ENCODE measurements at regions not wholly inside any gene's neighbourhood (a gene's known extent, or its start where the extent isn't known, plus 50 kb on each side); places are given as distances from the start of the nearest gene placed in this dataset.
"Not testable (repeated sequence)": the region's sequence is repeated elsewhere in the genome, so short reads cannot be mapped to it uniquely, and the experiment has no call there.

GRCh38 chr3:87761341-87761740, 297.5 kb downstream of the CGGBP1 start:
- H3K27ac Mint-ChIP-seq = no peak overlapping the region
- H3K36me3 Mint-ChIP-seq (ENCODE audit: low read depth) = no peaks in the 10 kb centered on the region
- H3K9me3 Mint-ChIP-seq = no peaks in the 10 kb centered on the region
- H3K4me1 Mint-ChIP-seq (ENCODE audit: low read depth) = no peaks in the 10 kb centered on the region
- no peak overlapping the region for H3K4me3 Mint-ChIP-seq
- no peaks in the 10 kb centered on the region for H3K27me3 Mint-ChIP-seq (ENCODE audit: low read depth)

- H3K4me3 Mint-ChIP-seq = no peak overlapping the region
- H3K36me3 Mint-ChIP-seq (ENCODE audit: low read depth) = no peaks in the 10 kb centered on the region
- H3K9me3 Mint-ChIP-seq = no peaks in the 10 kb centered on the region
- no peaks in the 10 kb centered on the region for H3K27me3 Mint-ChIP-seq (ENCODE audit: low read depth)
- H3K27ac Mint-ChIP-seq = no peak overlapping the region
- H3K4me1 Mint-ChIP-seq (ENCODE audit: low read depth) = no peaks in the 10 kb centered on the region
Observed at GRCh38 chr3:87756616-87757015, 302.2 kb downstream of the CGGBP1 start.

- no peak overlapping the region for H3K27ac Mint-ChIP-seq
- H3K27me3 Mint-ChIP-seq (ENCODE audit: low read depth) = no peaks in the 10 kb centered on the region
- no peaks in the 10 kb centered on the region for H3K4me1 Mint-ChIP-seq (ENCODE audit: low read depth)
- no peaks in the 10 kb centered on the region for H3K36me3 Mint-ChIP-seq (ENCODE audit: low read depth)
- no peak overlapping the region for H3K4me3 Mint-ChIP-seq
- no peaks in the 10 kb centered on the region for H3K9me3 Mint-ChIP-seq
Observed at GRCh38 chr3:87755852-87756251, 303.0 kb downstream of the CGGBP1 start.

GRCh38 chr3:87742250-87742649, 316.6 kb downstream of the CGGBP1 start:
- Mint-ChIP-seq H3K36me3 (ENCODE audit: low read depth) (no peaks in the 10 kb centered on the region), H3K27ac (no peak overlapping the region), H3K27me3 (ENCODE audit: low read depth) (no peaks in the 10 kb centered on the region), H3K4me3 (no peak overlapping the region), H3K4me1 (ENCODE audit: low read depth) (no peaks in the 10 kb centered on the region), H3K9me3 (peaks cover 9% of the 10 kb centered on the region)

GRCh38 chr3:87740894-87741293, 317.9 kb downstream of the CGGBP1 start:
- H3K27me3 Mint-ChIP-seq (ENCODE audit: low read depth); H3K4me1 Mint-ChIP-seq (ENCODE audit: low read depth): not testable (repeated sequence)

GRCh38 chr3:87737817-87738216, 321.0 kb downstream of the CGGBP1 start:
- not testable (repeated sequence) for H3K9me3 Mint-ChIP-seq; H3K4me1 Mint-ChIP-seq (ENCODE audit: low read depth); H3K27ac Mint-ChIP-seq; H3K36me3 Mint-ChIP-seq (ENCODE audit: low read depth); H3K27me3 Mint-ChIP-seq (ENCODE audit: low read depth); H3K4me3 Mint-ChIP-seq

More at GRCh38 chr3:87740894-87741293, 317.9 kb downstream of the CGGBP1 start:
- H3K4me3 Mint-ChIP-seq; H3K27ac Mint-ChIP-seq; H3K36me3 Mint-ChIP-seq (ENCODE audit: low read depth); H3K9me3 Mint-ChIP-seq: not testable (repeated sequence)

GRCh38 chr3:87733671-87734367, 325.0 kb downstream of the CGGBP1 start:
- H3K4me3 Mint-ChIP-seq = no peak overlapping the region
- no peak overlapping the region for H3K27ac Mint-ChIP-seq
- no peaks in the 10 kb centered on the region for H3K9me3 Mint-ChIP-seq
- H3K27me3 Mint-ChIP-seq (ENCODE audit: low read depth) = no peaks in the 10 kb centered on the region
- no peaks in the 10 kb centered on the region for H3K4me1 Mint-ChIP-seq (ENCODE audit: low read depth)
- no peaks in the 10 kb centered on the region for H3K36me3 Mint-ChIP-seq (ENCODE audit: low read depth)

GRCh38 chr3:87732294-87732693, 326.5 kb downstream of the CGGBP1 start:
- Mint-ChIP-seq H3K4me1 (ENCODE audit: low read depth) (no peaks in the 10 kb centered on the region), H3K4me3 (no peak overlapping the region), H3K36me3 (ENCODE audit: low read depth) (no peaks in the 10 kb centered on the region), H3K27me3 (ENCODE audit: low read depth) (no peaks in the 10 kb centered on the region), H3K9me3 (no peaks in the 10 kb centered on the region), H3K27ac (no peak overlapping the region)

- Mint-ChIP-seq H3K27me3 (ENCODE audit: low read depth) (no peaks in the 10 kb centered on the region), H3K9me3 (no peaks in the 10 kb centered on the region), H3K36me3 (ENCODE audit: low read depth) (no peaks in the 10 kb centered on the region), H3K4me1 (ENCODE audit: low read depth) (no peaks in the 10 kb centered on the region), H3K27ac (no peak overlapping the region), H3K4me3 (no peak overlapping the region)
Observed at GRCh38 chr3:87727783-87728182, 331.0 kb downstream of the CGGBP1 start.

- Mint-ChIP-seq H3K27me3 (ENCODE audit: low read depth) (no peaks in the 10 kb centered on the region), H3K27ac (no peak overlapping the region), H3K4me1 (ENCODE audit: low read depth) (no peaks in the 10 kb centered on the region), H3K4me3 (no peak overlapping the region), H3K36me3 (ENCODE audit: low read depth) (no peaks in the 10 kb centered on the region), H3K9me3 (no peaks in the 10 kb centered on the region)
Observed at GRCh38 chr3:87719060-87719459, 339.7 kb downstream of the CGGBP1 start.

GRCh38 chr3:87710511-87710910, 348.3 kb downstream of the CGGBP1 start:
- Mint-ChIP-seq H3K4me1 (ENCODE audit: low read depth) (no peaks in the 10 kb centered on the region), H3K27ac (no peak overlapping the region), H3K36me3 (ENCODE audit: low read depth) (no peaks in the 10 kb centered on the region), H3K27me3 (ENCODE audit: low read depth) (no peaks in the 10 kb centered on the region), H3K9me3 (no peaks in the 10 kb centered on the region), H3K4me3 (no peak overlapping the region)

GRCh38 chr3:87710028-87710427, 348.8 kb downstream of the CGGBP1 start:
- Mint-ChIP-seq H3K36me3 (ENCODE audit: low read depth) (no peaks in the 10 kb centered on the region), H3K9me3 (no peaks in the 10 kb centered on the region), H3K27ac (no peak overlapping the region), H3K4me3 (no peak overlapping the region), H3K4me1 (ENCODE audit: low read depth) (no peaks in the 10 kb centered on the region), H3K27me3 (ENCODE audit: low read depth) (no peaks in the 10 kb centered on the region)

- no peak overlapping the region for H3K27ac Mint-ChIP-seq
- no peaks in the 10 kb centered on the region for H3K36me3 Mint-ChIP-seq (ENCODE audit: low read depth)
- no peaks in the 10 kb centered on the region for H3K9me3 Mint-ChIP-seq
- H3K4me3 Mint-ChIP-seq = no peak overlapping the region
- no peaks in the 10 kb centered on the region for H3K4me1 Mint-ChIP-seq (ENCODE audit: low read depth)
- H3K27me3 Mint-ChIP-seq (ENCODE audit: low read depth) = no peaks in the 10 kb centered on the region
Observed at GRCh38 chr3:87706176-87706575, 352.6 kb downstream of the CGGBP1 start.

- no peaks in the 10 kb centered on the region for H3K9me3 Mint-ChIP-seq
- no peaks in the 10 kb centered on the region for H3K36me3 Mint-ChIP-seq (ENCODE audit: low read depth)
- H3K27ac Mint-ChIP-seq = no peak overlapping the region
- H3K4me3 Mint-ChIP-seq = no peak overlapping the region
- no peaks in the 10 kb centered on the region for H3K27me3 Mint-ChIP-seq (ENCODE audit: low read depth)
- H3K4me1 Mint-ChIP-seq (ENCODE audit: low read depth) = no peaks in the 10 kb centered on the region
Observed at GRCh38 chr3:87702600-87702999, 356.2 kb downstream of the CGGBP1 start.

GRCh38 chr3:87696124-87697013, 362.4 kb downstream of the CGGBP1 start:
- Mint-ChIP-seq H3K36me3 (ENCODE audit: low read depth) (no peaks in the 10 kb centered on the region), H3K27ac (no peak overlapping the region), H3K4me1 (ENCODE audit: low read depth) (no peaks in the 10 kb centered on the region), H3K9me3 (no peaks in the 10 kb centered on the region), H3K4me3 (no peak overlapping the region), H3K27me3 (ENCODE audit: low read depth) (no peaks in the 10 kb centered on the region)

Data from T-helper 1 cell treated with Interleukin-12 subunit alpha and Interleukin-12 subunit beta and Interleukin-4 antibody, amounts not matched to agents 30 μg/mL and 1 μg/mL, for 36 hours (primary cell).